BLaER1 (cell line): ENCODE measurements at regions not wholly inside any gene's neighbourhood (a gene's known extent, or its start where the extent isn't known, plus 50 kb on each side); places are given as distances from the start of the nearest gene placed in this dataset.

Experiments
- H3K27ac ChIP-seq: shearing (Covaris generic); formaldehyde crosslinking; 2 replicates; pipeline ENCODE4 v1.8.1; 2022
- H3K27me3 ChIP-seq: shearing (Covaris generic); formaldehyde crosslinking; 2 replicates; pipeline ENCODE4 v1.8.1; 2022
- H3K36me3 ChIP-seq: shearing (Covaris generic); formaldehyde crosslinking; 2 replicates; pipeline ENCODE4 v1.8.1; 2022
- H3K4me1 ChIP-seq: shearing (Covaris generic); formaldehyde crosslinking; 2 replicates; pipeline ENCODE4 v1.8.1; 2022
- H3K4me2 ChIP-seq: shearing (Covaris generic); formaldehyde crosslinking; 2 replicates; pipeline ENCODE4 v1.8.1; 2022
- H3K4me3 ChIP-seq: shearing (Covaris generic); formaldehyde crosslinking; 2 replicates; pipeline ENCODE4 v1.8.1; 2022
- H3K9ac ChIP-seq: shearing (Covaris generic); formaldehyde crosslinking; 2 replicates; pipeline ENCODE4 v1.8.1; 2022
- H3K9me3 ChIP-seq: shearing (Covaris generic); formaldehyde crosslinking; 2 replicates; pipeline ENCODE4 v1.8.1; 2022
- H4K20me1 ChIP-seq: shearing (Covaris generic); formaldehyde crosslinking; 2 replicates; pipeline ENCODE4 v1.8.1; 2022
- Cebpa-rat ChIP-seq: shearing (Covaris generic); IDR thresholded peaks from 2 replicates; pipeline ENCODE4 v1.8.1; 2022

- no peak overlapping the region for H3K27ac ChIP-seq
- no peaks in the 10 kb centered on the region for H3K27me3 ChIP-seq
- no peaks in the 10 kb centered on the region for H3K9me3 ChIP-seq
These were observed 132.3 kb downstream of the CSNK2A3 start for GRCh38 chr11:11220786-11221185.

GRCh38 chr11:11218629-11218986 lies 134.4 kb downstream of the CSNK2A3 start:
- H3K9me3 ChIP-seq = no peaks in the 10 kb centered on the region
- H3K4me3 ChIP-seq = no peak overlapping the region
- peak overlapping the region; percentile 39; the same call in 1 of the 2 replicates for H3K4me2 ChIP-seq
- peaks cover 31% of the 10 kb centered on the region for H3K4me1 ChIP-seq
- H3K36me3 ChIP-seq = no peaks in the 10 kb centered on the region
- H3K9ac ChIP-seq = no peak overlapping the region
- no peaks in the 10 kb centered on the region for H4K20me1 ChIP-seq
- TF ChIP-seq Cebpa-rat = no peak
- no peaks in the 10 kb centered on the region for H3K27me3 ChIP-seq
- no peak overlapping the region for H3K27ac ChIP-seq

More at GRCh38 chr11:11220786-11221185, 132.3 kb downstream of the CSNK2A3 start:
- Histone ChIP-seq H3K4me1 (peaks cover 28% of the 10 kb centered on the region), H3K4me2 (no peak overlapping the region), H3K4me3 (no peak overlapping the region), H3K9ac (no peak overlapping the region), H4K20me1 (no peaks in the 10 kb centered on the region), H3K36me3 (no peaks in the 10 kb centered on the region)
- no peak for TF ChIP-seq Cebpa-rat

GRCh38 chr11:11217929-11218628 lies 135.0 kb downstream of the CSNK2A3 start:
- peaks cover 31% of the 10 kb centered on the region for H3K4me1 ChIP-seq
- H3K9me3 ChIP-seq = no peaks in the 10 kb centered on the region
- H3K36me3 ChIP-seq = no peaks in the 10 kb centered on the region
- H4K20me1 ChIP-seq = no peaks in the 10 kb centered on the region
- peak overlapping the region; percentile 39 for H3K4me2 ChIP-seq
- no peaks in the 10 kb centered on the region for H3K27me3 ChIP-seq
- no peak overlapping the region for H3K27ac ChIP-seq
- no peak overlapping the region for H3K4me3 ChIP-seq
- TF ChIP-seq Cebpa-rat = no peak
- H3K9ac ChIP-seq = no peak overlapping the region

GRCh38 chr11:11217289-11217928 lies 135.6 kb downstream of the CSNK2A3 start:
- Histone ChIP-seq H3K27ac (no peak overlapping the region), H3K4me2 (no peak overlapping the region), H3K4me1 (peaks cover 31% of the 10 kb centered on the region), H3K27me3 (no peaks in the 10 kb centered on the region), H3K36me3 (no peaks in the 10 kb centered on the region), H3K4me3 (no peak overlapping the region), H3K9me3 (no peaks in the 10 kb centered on the region), H3K9ac (no peak overlapping the region), H4K20me1 (no peaks in the 10 kb centered on the region)
- no peak for TF ChIP-seq Cebpa-rat

- no peaks in the 10 kb centered on the region for H3K36me3 ChIP-seq
- H3K9ac ChIP-seq = no peak overlapping the region
- no peak overlapping the region for H3K4me3 ChIP-seq
- H3K27ac ChIP-seq = 0 out of 2 replicates have a peak overlapping the region, but pooled peaks have one; percentile 10
- no peak for TF ChIP-seq Cebpa-rat
- H3K27me3 ChIP-seq = no peaks in the 10 kb centered on the region
- H4K20me1 ChIP-seq = no peaks in the 10 kb centered on the region
- no peaks in the 10 kb centered on the region for H3K9me3 ChIP-seq
- peak overlapping the region; percentile 36 for H3K4me2 ChIP-seq
- H3K4me1 ChIP-seq = peaks cover 31% of the 10 kb centered on the region
These were observed 137.1 kb downstream of the CSNK2A3 start for GRCh38 chr11:11215944-11216343.

GRCh38 chr11:11215058-11215815 lies 137.8 kb downstream of the CSNK2A3 start:
- H3K4me2 ChIP-seq = peak overlapping the region; percentile 36; the same call in 1 of the 2 replicates
- no peak overlapping the region for H3K9ac ChIP-seq
- TF ChIP-seq Cebpa-rat = no peak
- H3K27me3 ChIP-seq = no peaks in the 10 kb centered on the region
- H3K4me3 ChIP-seq = no peak overlapping the region
- H3K9me3 ChIP-seq = no peaks in the 10 kb centered on the region
- peaks cover 31% of the 10 kb centered on the region for H3K4me1 ChIP-seq
- H3K27ac ChIP-seq = no peak overlapping the region
- H3K36me3 ChIP-seq = no peaks in the 10 kb centered on the region
- H4K20me1 ChIP-seq = no peaks in the 10 kb centered on the region

- Histone ChIP-seq H3K4me3 (no peak overlapping the region), H3K27ac (no peak overlapping the region), H3K9ac (no peak overlapping the region), H3K9me3 (no peaks in the 10 kb centered on the region), H3K4me2 (no peak overlapping the region), H3K4me1 (peaks cover 18% of the 10 kb centered on the region), H3K27me3 (no peaks in the 10 kb centered on the region), H3K36me3 (no peaks in the 10 kb centered on the region), H4K20me1 (no peaks in the 10 kb centered on the region)
- no peak for TF ChIP-seq Cebpa-rat
These were observed 139.9 kb downstream of the CSNK2A3 start for GRCh38 chr11:11213117-11213516.

GRCh38 chr11:11211888-11212287 lies 141.2 kb downstream of the CSNK2A3 start:
- Histone ChIP-seq H3K9me3 (no peaks in the 10 kb centered on the region), H3K4me3 (no peak overlapping the region), H4K20me1 (no peaks in the 10 kb centered on the region)

GRCh38 chr11:11211186-11211585 lies 141.9 kb downstream of the CSNK2A3 start:
- no peak overlapping the region for H3K4me2 ChIP-seq
- no peak overlapping the region for H3K9ac ChIP-seq
- peaks cover 7% of the 10 kb centered on the region for H3K4me1 ChIP-seq
- H3K27me3 ChIP-seq = no peaks in the 10 kb centered on the region
- no peak overlapping the region for H3K27ac ChIP-seq
- no peaks in the 10 kb centered on the region for H4K20me1 ChIP-seq
- no peaks in the 10 kb centered on the region for H3K9me3 ChIP-seq
- H3K4me3 ChIP-seq = no peak overlapping the region
- no peaks in the 10 kb centered on the region for H3K36me3 ChIP-seq
- no peak for TF ChIP-seq Cebpa-rat

More at GRCh38 chr11:11211888-11212287, 141.2 kb downstream of the CSNK2A3 start:
- H3K27me3 ChIP-seq = no peaks in the 10 kb centered on the region
- H3K9ac ChIP-seq = no peak overlapping the region
- peaks cover 11% of the 10 kb centered on the region for H3K4me1 ChIP-seq
- no peak for TF ChIP-seq Cebpa-rat
- no peaks in the 10 kb centered on the region for H3K36me3 ChIP-seq
- H3K27ac ChIP-seq = no peak overlapping the region
- no peak overlapping the region for H3K4me2 ChIP-seq

- no peak overlapping the region for H3K27ac ChIP-seq
- H3K4me3 ChIP-seq = no peak overlapping the region
- no peaks in the 10 kb centered on the region for H3K36me3 ChIP-seq
- H4K20me1 ChIP-seq = no peaks in the 10 kb centered on the region
- H3K4me2 ChIP-seq = no peak overlapping the region
- H3K4me1 ChIP-seq = no peaks in the 10 kb centered on the region
- no peak for TF ChIP-seq Cebpa-rat
- H3K9ac ChIP-seq = no peak overlapping the region
- H3K27me3 ChIP-seq = no peaks in the 10 kb centered on the region
- H3K9me3 ChIP-seq = no peaks in the 10 kb centered on the region
These were observed 142.6 kb downstream of the CSNK2A3 start for GRCh38 chr11:11210446-11210845.
